ENCODE measurements at regions not wholly inside any gene's neighbourhood (a gene's known extent, or its start where the extent isn't known, plus 50 kb on each side); places are given as distances from the start of the nearest gene placed in this dataset.

- TF ChIP-seq POLR2A (IDR thresholded peaks at IDR 0.05; ENCODE audit: low read depth, low read length) (no peak), TAF1 (IDR thresholded peaks at IDR 0.05; ENCODE audit: low read depth, low read length) (no peak)
Measured at GRCh38 chr18:21163647-21164547, 52.3 kb upstream of the ROCK1 start.
